Upper lobe of left lung (tissue), 6 donors: ENCODE measurements at regions not wholly inside any gene's neighbourhood (a gene's known extent, or its start where the extent isn't known, plus 50 kb on each side); places are given as distances from the start of the nearest gene placed in this dataset.

Experiments
- ATAC-seq, 2 donors: fragments of 200-7000 bp; cut with Tn5 transposase; one replicate each; pipeline ENCODE4 v1.9.1; 2022; ENCODE audit warnings: mild to moderate bottlenecking in 2 of 2, moderate library complexity in 2 of 2; ENCODE audit not compliant: low FRiP score in 2 of 2
- DNase-seq, 2 donors: peaks; one replicate each; pipeline ENCODE4 v3.0.0-alpha.2; 2019 to 2020
- H3K27ac ChIP-seq, 4 donors: fragments of 200-600 bp; sonication (generic); one replicate each; pipeline ENCODE4 v1.5.1; 2016 to 2019
- H3K27me3 ChIP-seq, 4 donors: fragments of 200-600 bp; sonication (generic); one replicate each; pipeline ENCODE4 v1.5.1; 2017 to 2019
- H3K36me3 ChIP-seq, 4 donors: fragments of 200-600 bp; sonication (generic); one replicate each; pipeline ENCODE4 v1.5.1; 2016 to 2019
- H3K4me1 ChIP-seq, 4 donors: fragments of 200-600 bp; sonication (generic); one replicate each; pipeline ENCODE4 v1.5.1; 2018 to 2019
- H3K4me3 ChIP-seq, 4 donors: fragments of 200-600 bp; sonication (generic); one replicate each; pipeline ENCODE4 v1.5.1; 2017 to 2019; ENCODE audit warnings: mild to moderate bottlenecking in 2 of 4, moderate library complexity in 1 of 4
- H3K9me3 ChIP-seq, 4 donors: fragments of 200-600 bp; sonication (generic); one replicate each; pipeline ENCODE4 v1.5.1; 2018 to 2019
- CTCF ChIP-seq, 6 experiments: fragments of 450-650 bp in 4 of 6; fragments of 200-600 bp in 2 of 6; sonication (generic) in 2 of 6; IDR thresholded peaks; one replicate each; pipeline ENCODE4 v1.5.1; 2016 to 2019; ENCODE audit warnings: antibody characterized with exemption in 6 of 6
- EP300 ChIP-seq, 4 donors: sonication (generic); formaldehyde crosslinking; IDR thresholded peaks; one replicate each; pipeline ENCODE4 v1.5.1; 2017; ENCODE audit warnings: antibody characterized with exemption in 4 of 4, control low read depth in 2 of 4
- POLR2A ChIP-seq, 4 donors: fragments of 450-650 bp; IDR thresholded peaks; one replicate each; pipeline ENCODE4 v1.5.1; 2016 to 2017; ENCODE audit warnings: antibody characterized with exemption in 4 of 4, mild to moderate bottlenecking in 2 of 4
- POLR2AphosphoS5 ChIP-seq, 2 donors: sonication (generic); formaldehyde crosslinking; IDR thresholded peaks; one replicate each; pipeline ENCODE4 v1.5.1; 2017; ENCODE audit warnings: antibody characterized with exemption in 2 of 2
- WGBS, 2 donors: methylation state at CpG; one replicate each; pipeline ENCODE4 v1.1.5; 2017 to 2018; 5-methylcytosine and 5-hydroxymethylcytosine counted together
- donor health status: DM: no; HTN: no; CAD: no; lungs with moderate emphysema.
- donor health status: DM: no; HTN: yes; CAD: no; lungs with severe emphysema.

DNA sequence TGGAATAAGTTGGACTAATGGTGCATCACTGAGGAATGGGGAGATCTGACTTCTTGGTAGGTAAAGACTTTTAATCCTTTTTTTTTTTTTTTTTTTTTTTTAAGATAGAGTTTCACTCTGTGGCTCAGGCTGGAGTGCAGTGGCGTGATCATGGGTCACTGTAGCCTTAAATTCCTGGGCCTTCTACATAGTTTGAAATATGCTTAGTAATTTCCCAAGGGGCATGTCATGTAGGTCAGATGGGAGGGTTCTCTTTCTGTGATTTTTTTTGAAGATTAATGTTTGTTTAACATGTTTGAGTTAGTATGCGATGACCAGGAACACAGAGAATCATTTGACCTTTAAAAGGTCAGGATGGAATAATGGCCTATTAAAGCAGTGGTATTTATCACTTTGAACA lies 129.1 kb downstream of the S1PR1 start:
- H3K27ac ChIP-seq: no peak overlapping the region
- TF ChIP-seq CTCF (IDR thresholded peaks at IDR 0.05): no peak
- no peak for TF ChIP-seq POLR2A (IDR thresholded peaks at IDR 0.05)
- TF ChIP-seq EP300 (IDR thresholded peaks at IDR 0.05): no peak
- no peak for TF ChIP-seq POLR2AphosphoS5 (IDR thresholded peaks at IDR 0.05)
- DNase-seq (no peak), ATAC-seq (no peak)
- 91 to 95% methylated on average over 2 of the region's 2 CpGs for WGBS, 2 donors
- no peak overlapping the region for H3K4me3 ChIP-seq
- no peaks in the 10 kb centered on the region for H3K9me3 ChIP-seq
- H3K27me3 ChIP-seq: no peaks in the 10 kb centered on the region
- no peaks in the 10 kb centered on the region for H3K36me3 ChIP-seq
- peaks cover 0 to 6% (median 0%) of the 10 kb centered on the region in 4 donors for H3K4me1 ChIP-seq

- Histone ChIP-seq H3K4me1 (peaks cover 0 to 6% (median 0%) of the 10 kb centered on the region in 4 donors), H3K27me3 (no peaks in the 10 kb centered on the region), H3K9me3 (no peaks in the 10 kb centered on the region), H3K4me3 (no peak overlapping the region), H3K36me3 (no peaks in the 10 kb centered on the region), H3K27ac (no peak overlapping the region)
- DNase-seq (no peak), ATAC-seq (no peak)
- TF ChIP-seq EP300 (IDR thresholded peaks at IDR 0.05): no peak
- no peak for TF ChIP-seq CTCF (IDR thresholded peaks at IDR 0.05)
- TF ChIP-seq POLR2AphosphoS5 (IDR thresholded peaks at IDR 0.05): no peak
Observed at GRCh38 chr1:101366513-101367215, 129.8 kb downstream of the S1PR1 start.

- Histone ChIP-seq H3K36me3 (no peaks in the 10 kb centered on the region), H3K4me3 (no peak overlapping the region), H3K27me3 (no peaks in the 10 kb centered on the region), H3K4me1 (peaks cover 0 to 6% (median 0%) of the 10 kb centered on the region in 4 donors), H3K9me3 (peaks cover 0 to 2% (median 0%) of the 10 kb centered on the region in 4 donors), H3K27ac (no peak overlapping the region)
- no peak for DNase-seq
- no peak for ATAC-seq
- TF ChIP-seq POLR2AphosphoS5 (IDR thresholded peaks at IDR 0.05) (no peak), CTCF (IDR thresholded peaks at IDR 0.05) (no peak), EP300 (IDR thresholded peaks at IDR 0.05) (no peak), POLR2A (IDR thresholded peaks at IDR 0.05) (no peak)
- 90 to 91% methylated on average over 5 of the region's 5 CpGs for WGBS, 2 donors
Observed at GRCh38 chr1:101367630-101368029, 130.8 kb downstream of the S1PR1 start.

DNA sequence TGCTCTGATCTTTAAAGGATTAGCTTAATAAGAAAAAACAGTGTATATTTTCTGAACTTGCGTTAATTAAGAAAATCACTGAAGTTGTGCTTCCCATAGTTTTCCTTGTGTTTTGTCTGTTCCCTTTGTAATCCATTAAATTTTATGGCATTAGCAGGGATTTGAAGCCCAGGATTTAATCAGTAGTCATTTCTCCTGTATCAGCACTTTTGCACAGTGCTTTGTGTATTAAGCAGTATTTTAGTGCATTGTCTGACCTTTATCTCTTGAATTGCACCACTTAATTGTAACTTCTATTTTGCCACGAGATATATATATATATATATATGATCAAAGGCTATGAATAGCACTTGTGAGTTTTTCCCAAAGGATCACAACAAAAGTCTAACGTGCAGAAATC lies 133.7 kb downstream of the S1PR1 start:
- DNase-seq: no peak
- no peak overlapping the region for H3K27ac ChIP-seq
- H3K27me3 ChIP-seq: no peaks in the 10 kb centered on the region
- H3K4me1 ChIP-seq: peaks cover 0 to 6% (median 0%) of the 10 kb centered on the region in 4 donors
- H3K36me3 ChIP-seq: no peaks in the 10 kb centered on the region
- H3K9me3 ChIP-seq: peaks cover 0 to 3% (median 0%) of the 10 kb centered on the region in 4 donors
- ATAC-seq: no peak
- TF ChIP-seq EP300 (IDR thresholded peaks at IDR 0.05) (no peak), POLR2A (IDR thresholded peaks at IDR 0.05) (no peak), POLR2AphosphoS5 (IDR thresholded peaks at IDR 0.05) (no peak), CTCF (IDR thresholded peaks at IDR 0.05) (no peak)
- WGBS, 2 donors: 80 to 82% methylated on average over 3 of the region's 3 CpGs
- H3K4me3 ChIP-seq: no peak overlapping the region

DNA sequence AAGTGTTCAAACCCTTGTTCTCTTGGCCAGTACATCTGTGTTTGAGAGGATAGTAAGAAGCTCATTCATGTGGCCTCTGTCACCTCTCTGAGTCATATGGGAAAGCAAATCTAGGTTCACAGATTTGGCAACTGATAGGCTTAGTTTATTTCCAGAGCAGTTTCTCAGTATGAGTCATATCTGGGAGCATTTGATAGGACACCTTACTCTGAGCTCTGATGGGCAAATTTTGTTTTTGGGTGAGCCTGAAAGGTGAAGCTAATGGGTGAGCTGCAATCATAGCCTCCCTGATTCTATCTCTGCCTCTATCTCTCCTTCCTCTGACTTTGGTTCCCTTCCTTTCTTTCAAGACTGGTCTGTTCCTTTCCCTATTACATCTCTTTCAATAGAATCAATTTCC lies 134.4 kb downstream of the S1PR1 start:
- Histone ChIP-seq H3K36me3 (no peaks in the 10 kb centered on the region), H3K4me3 (no peak overlapping the region), H3K27ac (no peak overlapping the region), H3K27me3 (no peaks in the 10 kb centered on the region), H3K9me3 (peaks cover 0 to 3% (median 0%) of the 10 kb centered on the region in 4 donors), H3K4me1 (peaks cover 0 to 4% (median 0%) of the 10 kb centered on the region in 4 donors)
- ATAC-seq: no peak
- no peak for TF ChIP-seq POLR2AphosphoS5 (IDR thresholded peaks at IDR 0.05)
- TF ChIP-seq POLR2A (IDR thresholded peaks at IDR 0.05): no peak
- no peak for TF ChIP-seq EP300 (IDR thresholded peaks at IDR 0.05)
- DNase-seq: no peak
